H54 (cell line): ENCODE measurements at regions not wholly inside any gene's neighbourhood (a gene's known extent, or its start where the extent isn't known, plus 50 kb on each side); places are given as distances from the start of the nearest gene placed in this dataset.
A peak's percentile ranks its signal among the peaks of the same experiment; 100 is the strongest.

Experiments used
- DNase-seq: peaks from one replicate; pipeline ENCODE4 v3.0.0; 2011; ENCODE audit warnings: low spot score, mixed read lengths; ENCODE audit not compliant: insufficient read length
- FAIRE-seq: peaks from 3 replicates; lab custom pipeline; 2011; peaks lifted over from hg19 to GRCh38; lab: Jason Lieb, UNC
- POLR2A ChIP-seq: IDR thresholded peaks from 2 replicates; pipeline ENCODE4 v1.6.1; 2011; ENCODE audit warnings: low read depth, mild to moderate bottlenecking, low read length

DNA sequence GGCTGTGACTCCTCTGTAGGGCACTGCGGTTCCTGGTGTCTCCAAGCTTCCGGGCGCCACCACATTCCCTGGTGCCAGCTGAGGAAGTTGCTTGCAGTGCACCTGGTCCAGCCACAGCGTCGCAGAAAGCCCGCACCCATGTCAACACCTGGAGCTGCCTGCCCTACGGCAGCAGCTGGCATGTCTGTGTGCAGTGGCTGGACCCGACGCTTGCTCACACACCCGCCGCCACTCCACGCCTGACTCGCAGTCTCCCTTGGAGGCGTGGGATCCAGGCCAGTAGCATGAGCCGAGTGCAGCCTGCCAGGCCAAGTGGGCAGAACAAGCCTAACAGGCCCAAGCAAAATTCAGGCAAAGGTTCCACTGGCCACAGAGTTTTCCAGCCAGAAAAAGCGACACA is 118.1 kb upstream of the PHF14 start:
- DNase-seq (no peak), FAIRE-seq (no peak)
- no peak for TF ChIP-seq POLR2A

DNA sequence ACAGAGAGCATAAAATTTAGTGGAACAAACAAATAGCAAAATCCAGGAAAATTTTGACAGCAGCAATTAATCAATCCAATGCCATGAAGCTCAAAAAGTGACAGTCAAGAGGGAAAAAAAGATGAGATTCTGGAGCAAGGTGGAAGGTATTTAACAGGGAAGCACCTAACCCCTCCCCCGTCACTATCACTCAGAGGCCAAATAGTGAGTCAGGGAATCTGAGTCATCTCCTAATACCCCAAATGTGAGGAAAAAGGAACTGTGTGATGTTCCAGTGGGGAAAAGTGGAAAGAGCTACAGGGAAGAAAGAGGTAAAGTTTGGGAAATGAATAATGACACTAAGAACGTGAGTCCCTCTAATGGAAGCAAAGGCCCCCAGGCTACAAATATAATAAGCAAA is 113.2 kb upstream of the PHF14 start:
- DNase-seq (peak; percentile 15), FAIRE-seq (peak; percentile 99)
- TF ChIP-seq POLR2A = no peak

DNA sequence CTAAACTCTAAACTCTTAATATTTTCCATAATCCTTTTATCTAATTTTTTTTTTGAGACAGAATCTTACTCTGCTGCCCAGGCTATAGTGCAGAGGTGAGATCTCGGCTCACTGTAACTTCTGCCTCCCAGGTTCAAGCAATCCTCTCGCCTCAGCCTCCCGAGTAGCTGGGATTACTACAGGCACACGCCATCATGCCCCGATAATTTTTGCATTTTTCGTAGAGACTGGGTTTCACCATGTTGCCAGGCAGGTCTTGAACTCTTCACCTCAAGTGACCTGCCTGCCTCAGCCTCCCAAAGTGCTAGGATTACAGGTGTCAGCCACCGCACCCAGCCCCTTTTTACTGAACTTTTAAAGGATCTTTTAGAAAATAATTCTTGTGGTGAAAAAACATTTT is 110.2 kb upstream of the PHF14 start:
- FAIRE-seq (no peak), DNase-seq (no peak)
- TF ChIP-seq POLR2A = no peak

DNA sequence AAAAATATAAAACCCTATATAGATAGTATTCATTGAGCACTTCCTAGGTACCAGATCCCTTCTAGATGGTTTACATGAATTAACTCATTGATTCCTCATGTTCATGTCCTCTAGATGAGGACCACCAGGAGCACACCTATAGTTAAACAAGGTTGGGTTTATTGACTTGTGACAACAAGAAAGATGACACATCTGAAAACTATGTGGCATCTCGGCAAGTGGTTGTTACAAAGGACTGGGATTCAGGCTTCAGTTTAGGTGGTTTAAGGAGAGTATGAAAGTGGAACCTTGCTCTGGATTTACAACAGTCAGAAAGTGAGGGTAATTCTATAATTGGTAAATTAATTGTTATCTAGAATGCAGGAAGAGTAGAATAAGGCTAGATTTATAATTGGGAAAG is 99.0 kb upstream of the PHF14 start:
- DNase-seq (no peak), FAIRE-seq (peak; percentile 68)
- TF ChIP-seq POLR2A = no peak

DNA sequence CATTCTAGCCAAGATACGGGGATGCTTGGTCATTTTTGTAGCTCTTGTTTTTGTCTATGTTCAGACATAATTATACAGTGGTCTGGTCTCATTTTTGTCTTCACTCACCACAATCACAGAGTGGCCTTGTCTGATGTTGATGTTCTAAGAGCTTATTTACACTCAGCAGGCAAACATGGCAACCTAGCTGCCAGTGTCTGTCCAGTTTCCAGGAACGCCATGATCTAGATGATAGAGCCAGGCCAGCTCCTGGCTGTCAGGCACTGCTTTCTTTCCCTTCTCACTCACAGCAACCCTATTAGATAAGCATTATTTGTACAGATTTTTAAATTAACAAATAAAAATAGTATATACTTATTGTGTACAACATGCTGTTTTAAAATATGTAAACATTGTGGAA is 98.6 kb upstream of the PHF14 start:
- DNase-seq (no peak), FAIRE-seq (no peak)
- TF ChIP-seq POLR2A = no peak

DNA sequence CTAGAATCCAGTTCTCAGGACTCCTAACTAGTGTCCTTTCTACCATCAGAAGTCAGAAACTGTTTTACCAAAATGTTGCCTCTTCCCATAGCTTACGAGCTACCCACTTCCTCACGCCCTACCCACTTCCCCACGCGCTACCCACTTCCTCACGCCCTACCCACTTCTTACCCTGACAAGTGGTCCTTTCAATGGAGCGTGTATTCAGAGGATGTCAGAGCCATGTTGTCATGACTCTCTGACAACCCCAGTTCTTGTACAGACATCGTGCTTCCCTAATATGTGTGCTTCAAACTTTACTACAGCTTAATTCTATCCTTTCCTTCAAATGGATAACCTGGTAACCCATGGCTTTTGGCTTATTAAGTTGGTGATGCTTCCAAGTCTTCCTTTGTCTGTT is 84.8 kb upstream of the PHF14 start:
- FAIRE-seq = no peak
- no peak for TF ChIP-seq POLR2A
- no peak for DNase-seq

DNA sequence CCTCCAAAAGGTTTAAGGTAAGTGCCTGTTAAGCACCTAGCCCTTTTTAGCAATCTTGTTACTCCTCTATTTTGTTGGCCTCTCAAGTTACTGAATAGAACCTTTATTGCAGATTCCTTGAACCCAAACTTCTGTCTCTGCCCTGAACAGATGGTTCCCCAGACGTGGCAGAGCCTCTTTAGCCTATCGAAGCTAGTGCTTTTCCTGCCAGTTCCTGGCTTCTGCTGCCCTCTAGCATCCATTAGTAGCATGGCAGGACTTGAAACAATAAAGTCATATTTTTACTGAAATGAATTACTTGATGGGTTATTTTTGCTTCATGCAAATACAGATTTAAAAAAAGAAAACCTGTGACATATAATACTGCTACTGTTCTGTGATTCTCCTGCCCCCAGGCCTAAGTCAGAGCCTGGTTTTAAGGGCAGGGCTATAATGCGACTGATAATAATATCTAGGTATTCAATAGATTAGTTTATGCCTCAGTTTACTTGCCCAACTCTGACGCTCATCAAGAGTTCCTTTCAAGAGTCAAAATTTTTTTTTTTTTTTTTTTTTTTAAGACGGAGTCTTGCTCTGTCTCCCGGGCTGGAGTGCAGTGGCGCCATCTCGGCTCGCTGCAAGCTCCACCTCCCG is 84.3 kb upstream of the PHF14 start:
- no peak for TF ChIP-seq POLR2A
- FAIRE-seq (peak; percentile 95), DNase-seq (peak; percentile 52)

DNA sequence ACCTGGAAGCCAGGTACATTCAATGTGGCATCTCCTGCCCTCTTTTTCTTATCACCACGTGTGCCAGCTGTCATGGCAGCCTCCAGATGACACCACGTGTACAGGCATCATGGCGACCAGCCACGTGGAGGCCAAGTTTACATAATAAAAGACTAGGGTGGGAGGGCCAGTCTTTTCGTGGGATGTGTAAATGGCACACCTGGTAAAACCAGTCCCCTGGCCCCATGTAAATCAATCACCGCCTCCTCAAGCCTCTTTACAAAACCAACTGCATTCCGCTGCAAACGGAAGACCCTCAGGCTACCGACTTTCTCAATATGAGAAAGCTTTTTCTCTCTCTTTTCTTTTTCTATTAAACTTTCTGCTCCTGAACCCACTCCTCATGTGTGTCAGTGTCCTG is 65.1 kb upstream of the PHF14 start:
- no peak for TF ChIP-seq POLR2A
- FAIRE-seq (no peak), DNase-seq (no peak)

DNA sequence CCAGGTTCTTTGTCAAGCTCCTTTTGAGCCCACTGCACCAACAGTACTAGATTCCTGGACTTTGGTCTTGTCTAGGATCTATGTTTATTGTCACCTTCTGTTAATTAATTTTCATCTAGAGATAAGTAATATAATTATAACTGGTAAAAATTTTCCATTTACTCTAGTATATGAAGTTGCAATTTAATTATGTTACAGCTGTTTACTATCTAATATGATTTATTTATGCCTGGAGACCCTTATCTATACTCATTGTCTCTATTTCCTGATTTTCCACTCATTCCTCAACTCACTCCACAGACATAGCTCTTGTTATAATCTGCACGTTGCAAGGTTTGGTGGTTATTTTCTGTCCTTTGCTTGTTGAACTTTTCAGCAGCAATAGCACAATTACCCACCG is 63.2 kb upstream of the PHF14 start:
- TF ChIP-seq POLR2A = no peak
- DNase-seq = no peak
- no peak for FAIRE-seq

DNA sequence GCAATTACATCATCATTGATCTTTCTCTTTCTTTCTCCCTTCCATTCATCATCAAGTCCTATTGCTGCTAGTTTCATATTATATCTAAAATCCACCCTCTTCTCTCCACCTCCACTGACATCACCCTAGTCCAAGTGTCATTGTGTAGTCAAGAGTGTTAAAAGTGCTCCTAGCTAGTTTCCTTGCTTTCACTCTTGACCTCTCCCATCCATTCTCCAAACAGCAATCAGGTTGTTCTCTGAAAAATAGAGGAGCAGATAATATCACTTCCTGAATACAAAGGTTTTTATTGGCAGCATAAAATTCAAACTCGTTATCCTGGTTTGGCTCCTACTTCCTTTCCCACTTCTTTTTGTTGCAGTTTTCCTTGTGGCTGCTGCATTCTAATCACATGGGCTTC is 61.6 kb upstream of the PHF14 start:
- no peak for DNase-seq
- no peak for FAIRE-seq
- TF ChIP-seq POLR2A = no peak

DNA sequence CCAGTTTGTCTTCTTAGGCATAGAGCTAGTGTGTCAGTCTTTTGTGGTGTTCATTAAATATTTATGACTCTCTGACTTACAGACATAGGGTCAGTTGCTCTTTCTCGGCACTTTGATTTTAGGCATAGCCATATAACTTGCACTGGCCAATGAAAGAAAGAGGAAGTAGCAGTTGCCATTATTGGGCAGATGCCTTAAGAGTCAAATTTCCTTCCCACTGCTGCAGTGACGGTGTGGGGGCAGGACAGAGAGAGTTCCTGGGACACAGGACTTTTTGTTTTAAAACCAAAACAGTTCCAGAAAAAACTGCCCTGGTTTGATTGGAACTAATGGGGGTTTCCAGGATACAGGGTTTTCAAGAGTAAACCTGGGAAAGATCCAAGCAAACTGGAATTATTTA is 60.2 kb upstream of the PHF14 start:
- FAIRE-seq (no peak), DNase-seq (no peak)
- TF ChIP-seq POLR2A = no peak

DNA sequence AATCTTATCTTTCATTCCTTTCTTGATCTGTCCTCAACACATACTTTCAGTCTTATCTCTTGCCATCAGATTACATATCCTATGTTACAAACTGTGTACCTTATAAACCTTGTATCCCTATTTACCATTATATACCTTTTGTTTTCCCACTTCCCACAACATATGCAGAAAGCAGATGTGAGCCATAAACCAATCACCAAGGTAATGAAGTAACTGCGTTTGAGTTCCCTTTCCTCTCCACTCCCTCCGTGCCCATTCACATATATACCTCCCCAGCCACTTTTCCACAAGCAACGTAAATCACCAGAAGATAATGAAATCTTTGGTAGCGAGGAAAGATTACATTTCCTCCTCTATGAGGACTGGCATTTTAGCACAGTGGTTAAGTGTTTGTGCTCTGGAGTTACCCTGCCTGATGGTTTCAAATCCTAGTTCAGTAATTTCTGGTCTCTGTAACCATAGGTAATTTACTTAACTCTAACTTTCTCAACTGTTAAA is 55.5 kb upstream of the PHF14 start:
- DNase-seq (no peak), FAIRE-seq (no peak)
- no peak for TF ChIP-seq POLR2A

DNA sequence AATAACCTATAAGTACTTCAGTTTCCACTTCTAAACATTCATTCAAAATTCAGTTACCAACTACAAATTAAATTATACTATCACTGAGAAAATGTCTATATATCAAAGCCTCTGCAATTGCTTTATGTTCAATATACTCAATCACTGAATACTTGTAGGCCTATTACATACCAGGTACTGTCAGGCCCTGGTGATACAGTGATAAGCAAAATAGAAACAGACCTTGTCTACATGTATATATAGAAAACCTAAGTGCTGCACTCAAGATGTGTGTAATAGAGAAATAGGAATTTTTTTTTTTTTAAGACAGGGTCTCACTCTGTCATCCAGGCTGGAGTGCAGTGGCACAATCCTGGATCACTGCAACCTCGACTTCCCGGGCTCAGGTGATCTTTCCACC is 53.7 kb upstream of the PHF14 start:
- no peak for TF ChIP-seq POLR2A
- DNase-seq (no peak), FAIRE-seq (no peak)
